Stimulated activated CD8-positive, alpha-beta memory T cell treated with anti-CD3 and anti-CD28 coated beads, Interleukin-4, amount 100 ng/mL, for 1 hour (primary cell): ENCODE measurements at regions not wholly inside any gene's neighbourhood (a gene's known extent, or its start where the extent isn't known, plus 50 kb on each side); places are given as distances from the start of the nearest gene placed in this dataset.
"Not testable (repeated sequence)": the region's sequence is repeated elsewhere in the genome, so short reads cannot be mapped to it uniquely, and the experiment has no call there.

Experiments used
- DNase-seq, 2 donors: peaks; one replicate each; pipeline ENCODE4 v3.0.0-alpha.2; 2020; ENCODE audit warnings: low read depth in 2 of 2, low spot score in 1 of 2

DNA sequence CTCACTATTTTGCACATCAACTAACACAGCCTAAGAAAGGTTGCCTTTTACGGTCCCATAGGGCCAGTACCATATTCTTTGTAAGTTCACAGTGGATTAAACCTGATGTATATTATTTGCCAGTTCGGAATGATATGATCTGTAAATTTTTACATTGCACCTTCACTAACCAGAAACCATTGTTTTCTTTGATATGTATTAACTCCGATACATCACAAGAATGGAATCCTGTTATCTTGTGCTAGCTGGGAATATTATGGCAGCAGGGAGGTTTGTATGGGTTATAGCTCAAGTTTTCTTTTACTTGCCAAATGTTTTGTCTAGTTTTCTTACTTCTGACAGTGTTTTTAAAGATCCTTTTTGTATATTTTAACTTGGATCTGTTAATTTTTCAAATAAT lies 51.4 kb upstream of the S1PR1 start:
- no peak for DNase-seq

DNA sequence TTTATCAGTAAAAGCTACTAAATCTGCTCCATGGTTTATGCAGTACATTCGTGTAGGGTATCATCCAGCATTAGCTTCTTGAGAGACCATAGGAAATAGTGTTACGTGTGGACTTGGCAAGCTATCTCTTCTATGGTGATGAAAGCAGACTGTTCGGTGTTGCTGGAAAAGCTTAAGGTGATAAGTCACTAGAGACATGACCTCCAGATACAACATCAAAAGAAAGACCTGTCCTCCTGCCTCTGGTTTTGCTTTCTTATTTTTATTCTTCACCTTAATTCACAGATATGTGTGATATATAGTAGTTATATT lies 53.5 kb upstream of the S1PR1 start:
- no peak for DNase-seq

DNA sequence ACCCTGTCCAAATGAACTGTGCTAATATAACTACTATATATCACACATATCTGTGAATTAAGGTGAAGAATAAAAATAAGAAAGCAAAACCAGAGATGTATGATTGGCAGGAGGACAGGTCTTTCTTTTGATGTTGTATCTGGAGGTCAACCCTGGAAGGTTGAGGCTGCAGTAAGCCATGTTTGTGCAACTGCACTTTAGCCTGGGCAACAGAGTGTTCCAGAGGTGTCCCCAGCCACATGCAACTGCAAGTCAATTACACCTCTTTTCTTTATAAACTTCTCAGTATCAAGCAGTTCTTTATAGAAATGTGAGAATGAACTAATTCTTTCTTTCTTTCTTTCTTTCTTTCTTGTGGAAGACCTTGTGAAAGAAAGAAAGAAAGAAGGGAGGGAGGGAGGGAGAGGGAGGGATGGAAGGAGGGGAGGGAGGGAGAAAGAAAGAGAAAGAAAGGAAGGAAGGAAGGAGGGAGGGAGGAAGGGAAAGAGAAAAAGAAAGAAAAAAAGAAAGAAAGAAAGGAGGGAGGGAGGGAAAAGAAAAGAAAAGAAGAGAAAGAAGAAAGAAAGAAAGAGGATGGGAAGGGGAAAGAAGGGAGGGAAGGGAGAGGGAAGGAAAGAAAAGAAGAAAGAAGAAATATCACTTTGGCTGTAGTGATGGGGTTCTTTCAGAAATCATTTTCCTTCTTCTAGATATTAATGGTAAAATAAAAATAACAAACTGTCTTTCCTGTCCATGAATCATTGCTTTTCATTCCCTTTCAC lies 54.0 kb upstream of the S1PR1 start:
- no peak for DNase-seq

DNA sequence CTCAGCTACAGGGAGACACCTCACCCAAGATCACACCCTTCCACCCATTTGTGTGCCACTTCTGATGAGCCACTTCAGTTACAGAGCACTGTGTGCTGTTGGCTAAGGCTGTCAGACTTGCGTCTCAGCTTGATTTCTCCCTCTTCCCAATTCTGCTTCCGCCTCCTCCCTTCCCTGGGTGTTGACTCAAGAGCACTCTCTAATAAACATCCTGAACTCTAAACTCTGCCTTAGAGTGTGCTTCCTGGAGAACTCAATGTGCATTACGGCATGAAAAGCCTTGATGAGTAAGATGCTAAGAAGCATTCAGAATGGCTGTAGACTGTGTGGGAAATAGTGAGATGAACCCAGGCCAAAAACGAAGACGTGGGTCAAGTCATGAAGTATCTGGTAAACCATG lies 54.9 kb upstream of the S1PR1 start:
- no peak for DNase-seq

DNA sequence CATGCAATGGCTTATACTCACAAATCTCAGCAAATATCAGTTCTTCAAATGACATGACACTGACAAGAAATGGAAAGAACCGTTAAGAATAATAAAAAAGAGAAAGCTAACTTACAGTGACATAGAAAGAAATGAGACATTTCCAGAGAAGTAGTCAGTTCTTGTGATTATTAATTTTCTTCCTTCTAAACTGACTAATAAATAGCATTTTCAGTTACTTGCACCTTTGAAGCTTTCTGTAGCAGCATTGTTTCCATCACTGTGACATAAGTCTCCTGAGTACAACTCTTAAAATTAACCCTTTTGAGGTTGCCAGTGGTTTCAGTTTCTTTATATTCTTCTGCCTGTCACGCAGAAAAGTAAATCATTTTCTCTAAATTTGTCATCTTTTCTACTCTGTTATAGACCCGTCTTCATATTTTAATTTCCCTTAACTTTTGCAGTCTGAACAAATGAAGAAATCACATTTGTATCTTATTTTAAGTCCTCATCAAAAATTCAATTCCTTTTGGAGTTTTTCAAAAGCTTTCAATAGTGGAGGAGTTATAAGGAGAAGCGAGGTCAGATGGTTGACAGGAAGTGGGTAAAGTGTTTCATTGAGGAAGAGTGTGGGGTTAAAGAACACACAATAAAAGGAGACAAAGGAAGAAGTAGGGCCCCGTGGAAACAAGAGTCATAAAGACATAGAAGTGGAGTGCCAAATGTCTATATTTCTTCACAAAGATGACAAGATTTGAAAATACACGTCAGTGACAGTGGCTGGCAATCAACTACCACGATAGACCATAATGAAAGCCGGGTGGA lies 57.9 kb upstream of the S1PR1 start:
- DNase-seq = no peak

DNA sequence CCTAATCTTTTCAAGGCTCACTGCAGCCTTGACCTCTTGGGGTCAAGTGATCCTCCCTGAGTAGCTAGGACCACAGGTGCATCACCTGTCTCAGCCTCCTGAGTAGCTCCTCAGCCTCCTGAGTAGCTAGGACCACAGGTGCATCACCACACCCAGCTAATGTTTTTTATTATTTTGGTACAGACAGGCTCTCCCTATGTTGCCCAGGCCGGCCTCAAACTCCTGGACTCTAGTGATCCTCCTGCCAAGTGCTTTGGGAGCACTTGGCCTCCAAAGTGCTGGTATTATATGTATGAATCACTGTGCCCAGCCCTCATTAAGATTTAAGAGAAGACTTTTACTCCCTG lies 58.5 kb upstream of the S1PR1 start:
- DNase-seq = no peak

DNA sequence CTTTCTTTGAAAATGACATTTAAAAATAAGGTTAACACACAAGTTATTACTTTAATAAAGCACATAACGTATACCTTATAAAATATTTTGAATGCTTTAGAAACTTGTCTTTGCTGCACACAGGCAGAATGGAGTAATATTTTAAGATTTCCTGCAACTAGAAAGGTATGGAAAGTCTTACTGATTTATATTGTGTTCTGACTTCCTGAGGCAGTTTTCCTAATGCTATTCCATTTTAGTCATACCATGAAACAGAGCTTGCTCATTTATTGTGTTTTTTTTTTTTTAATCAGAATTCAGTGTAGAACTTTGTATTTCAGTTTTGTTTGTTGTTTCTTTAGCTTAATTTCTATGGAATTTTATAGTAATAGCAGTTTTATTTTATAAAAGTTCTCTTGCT lies 60.9 kb upstream of the S1PR1 start:
- no peak for DNase-seq

DNA sequence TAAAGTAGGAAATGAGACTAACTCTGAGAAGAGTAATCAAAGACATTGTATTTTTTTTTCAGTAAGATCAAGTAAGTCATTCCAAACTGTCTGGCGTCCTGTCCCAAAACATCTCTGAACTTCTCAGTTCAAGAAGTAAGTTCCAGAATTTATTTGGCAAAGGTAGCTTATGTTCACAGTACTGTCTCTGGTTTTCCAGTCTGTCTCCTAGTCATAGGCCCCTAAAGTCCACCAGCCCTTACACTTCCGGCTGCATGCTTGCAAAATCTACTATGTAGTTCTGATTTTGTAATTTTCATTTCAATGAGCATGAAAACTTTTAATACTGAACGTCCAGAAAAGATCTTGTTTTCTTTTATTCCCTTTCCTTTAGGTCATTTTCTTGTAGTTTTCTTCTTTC lies 61.4 kb upstream of the S1PR1 start:
- DNase-seq = no peak

DNA sequence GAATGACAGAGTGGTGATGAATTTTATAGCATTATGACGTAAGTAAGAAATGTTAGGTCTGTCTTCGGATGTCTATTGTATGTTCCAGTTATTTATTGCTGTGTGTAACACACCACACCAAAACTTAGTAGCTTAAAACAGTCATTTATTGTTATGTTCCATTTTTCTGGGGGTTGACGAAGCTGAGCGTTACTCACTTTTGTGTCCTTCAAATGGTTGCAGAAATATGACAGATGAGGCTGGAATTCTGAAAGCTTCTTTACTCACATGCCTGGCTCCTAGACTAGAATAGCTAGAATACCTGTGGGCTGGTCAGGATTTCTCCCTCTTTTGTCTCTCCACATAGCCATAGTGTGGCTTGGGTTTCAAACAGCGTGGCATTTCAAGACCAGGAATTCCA lies 62.1 kb upstream of the S1PR1 start:
- DNase-seq = no peak

DNA sequence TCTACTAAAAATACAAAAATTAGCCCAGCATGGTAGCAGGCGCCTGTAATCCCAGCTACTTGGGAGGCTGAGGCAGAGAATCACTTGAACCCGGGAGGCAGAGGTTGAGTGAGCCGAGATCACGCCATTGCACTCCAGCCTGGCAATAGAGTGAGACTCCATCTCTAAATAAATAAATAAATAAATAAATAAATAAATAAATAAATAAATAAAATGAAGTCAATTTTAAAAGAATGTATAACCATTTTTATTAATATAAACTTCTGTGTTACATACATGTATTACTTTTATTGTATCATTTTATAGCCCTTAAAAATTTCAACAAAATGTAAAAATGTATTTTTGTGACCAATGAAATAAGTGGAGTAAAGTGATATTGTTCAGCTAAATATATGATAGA lies 62.5 kb upstream of the S1PR1 start:
- DNase-seq = not testable (repeated sequence)

DNA sequence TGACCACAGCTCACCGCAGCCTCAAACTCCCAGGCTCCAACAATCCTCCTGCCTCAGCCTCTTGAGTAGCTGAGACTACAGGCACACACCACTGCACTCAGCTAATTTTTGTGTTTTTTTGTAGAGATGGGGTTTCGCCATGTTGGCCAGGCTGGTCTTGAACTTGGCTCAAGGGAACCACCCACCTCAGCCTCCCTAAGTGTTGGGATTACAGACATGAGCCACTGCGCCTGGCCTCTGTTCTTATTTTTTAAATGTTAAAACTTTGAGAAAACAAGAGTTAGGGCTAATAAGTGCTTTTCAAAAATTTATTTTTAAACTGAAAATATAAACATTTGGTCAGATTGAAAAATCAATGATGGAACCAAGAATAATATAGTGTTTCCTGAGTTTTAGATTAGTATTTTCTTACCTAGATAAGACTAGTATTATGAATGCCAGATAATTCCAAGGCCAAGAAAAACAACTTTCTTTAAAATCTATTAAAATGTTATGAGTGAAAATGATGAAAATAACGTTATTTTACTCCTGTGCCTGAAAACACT lies 66.2 kb upstream of the S1PR1 start:
- DNase-seq = no peak

DNA sequence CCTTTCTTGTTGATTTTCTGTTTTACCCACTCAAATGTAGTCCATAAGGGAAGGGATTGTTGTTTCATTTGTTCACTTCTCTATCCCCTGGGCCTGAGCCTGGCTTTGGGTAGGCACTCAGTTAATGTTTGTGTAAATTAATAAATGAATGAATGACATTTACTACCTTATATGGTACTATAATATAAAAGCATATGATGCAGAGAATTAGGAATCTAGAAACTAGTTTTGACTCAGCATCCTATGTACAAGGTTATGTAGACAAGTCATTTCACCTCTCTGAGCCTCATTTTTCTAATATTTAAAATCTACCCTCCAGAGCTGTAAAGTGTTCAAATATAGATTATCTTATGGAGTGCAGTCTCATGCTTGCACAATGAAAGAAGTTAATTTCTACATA lies 68.9 kb upstream of the S1PR1 start:
- DNase-seq = no peak

DNA sequence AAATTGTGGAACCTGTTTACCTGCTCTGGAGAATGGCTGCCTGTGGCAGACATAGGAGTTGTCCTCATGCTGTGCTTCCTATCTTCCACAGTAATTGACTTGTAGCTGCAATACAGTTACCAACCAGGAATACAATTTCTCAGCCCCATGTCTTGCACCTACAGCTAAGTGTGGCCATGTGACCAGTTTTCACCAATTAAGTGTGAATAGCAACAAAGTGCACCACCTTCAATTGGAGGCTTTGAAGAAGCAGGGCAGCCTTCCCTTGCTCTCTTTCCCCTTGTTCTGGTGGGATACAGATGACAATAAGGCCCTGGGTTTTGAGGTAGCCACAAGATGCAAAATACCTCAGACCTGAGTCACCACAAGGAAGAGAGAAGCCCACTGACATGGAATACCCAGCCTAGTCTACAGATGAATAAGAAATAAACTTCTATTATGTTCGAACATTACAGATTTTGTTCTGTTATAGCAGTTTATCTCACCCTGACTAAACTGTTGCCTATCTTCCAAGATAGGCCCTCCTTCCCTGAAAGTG lies 70.2 kb upstream of the S1PR1 start:
- DNase-seq = no peak

DNA sequence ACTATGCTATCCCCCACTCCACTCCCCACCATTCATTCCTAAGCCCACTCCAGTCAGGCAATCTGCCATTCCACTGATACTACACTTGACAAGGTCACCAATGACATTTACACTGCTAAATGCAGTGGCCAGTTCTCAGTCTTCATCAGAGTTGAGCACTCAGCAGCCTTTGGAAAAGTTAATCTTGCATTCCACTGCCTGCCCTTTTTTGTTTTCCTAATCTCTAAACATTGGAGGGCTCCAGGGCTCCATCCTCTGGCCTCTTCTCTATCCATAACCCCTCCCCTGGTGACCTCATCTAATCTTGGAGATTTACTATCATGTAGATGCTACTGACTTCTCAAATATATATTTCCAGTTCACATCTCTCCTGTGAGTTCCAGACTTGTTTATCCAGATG lies 70.9 kb upstream of the S1PR1 start:
- no peak for DNase-seq

DNA sequence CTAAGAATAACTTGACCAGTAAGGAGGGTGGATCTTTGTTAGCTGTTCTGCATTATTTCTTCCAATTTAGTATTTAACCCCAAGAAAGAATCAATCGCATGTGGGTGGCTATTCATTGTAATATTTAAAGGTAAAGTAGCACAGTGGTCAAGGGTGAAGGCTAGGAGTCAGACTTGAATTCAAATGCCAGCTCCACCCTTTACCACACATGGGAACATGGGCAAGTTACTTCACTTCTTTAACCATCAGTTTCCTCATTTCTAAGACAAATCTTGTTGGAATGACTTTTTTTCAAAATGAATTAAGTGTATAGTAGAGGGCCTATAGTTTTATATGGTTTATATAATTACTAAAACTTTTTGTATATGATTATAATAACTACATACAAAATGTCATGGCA lies 71.3 kb upstream of the S1PR1 start:
- no peak for DNase-seq

DNA sequence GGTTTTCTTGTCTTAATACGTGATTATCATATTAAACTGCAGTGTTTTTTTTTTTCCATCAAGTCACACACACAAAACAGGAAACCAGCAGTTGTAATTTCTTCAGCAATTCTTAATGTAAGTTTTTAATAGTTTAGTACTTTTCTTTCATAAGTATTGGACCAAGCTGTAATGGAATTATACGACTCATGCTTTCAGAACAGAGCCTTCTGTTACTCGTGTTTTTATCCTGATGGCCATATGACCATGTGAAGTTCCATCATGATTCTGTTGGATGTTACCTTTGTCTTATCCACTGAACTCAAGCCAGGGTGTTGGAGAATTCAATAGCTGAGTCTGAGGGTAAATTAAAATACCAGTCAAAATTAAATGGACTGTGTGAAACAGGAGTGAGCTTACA lies 72.0 kb upstream of the S1PR1 start:
- no peak for DNase-seq

DNA sequence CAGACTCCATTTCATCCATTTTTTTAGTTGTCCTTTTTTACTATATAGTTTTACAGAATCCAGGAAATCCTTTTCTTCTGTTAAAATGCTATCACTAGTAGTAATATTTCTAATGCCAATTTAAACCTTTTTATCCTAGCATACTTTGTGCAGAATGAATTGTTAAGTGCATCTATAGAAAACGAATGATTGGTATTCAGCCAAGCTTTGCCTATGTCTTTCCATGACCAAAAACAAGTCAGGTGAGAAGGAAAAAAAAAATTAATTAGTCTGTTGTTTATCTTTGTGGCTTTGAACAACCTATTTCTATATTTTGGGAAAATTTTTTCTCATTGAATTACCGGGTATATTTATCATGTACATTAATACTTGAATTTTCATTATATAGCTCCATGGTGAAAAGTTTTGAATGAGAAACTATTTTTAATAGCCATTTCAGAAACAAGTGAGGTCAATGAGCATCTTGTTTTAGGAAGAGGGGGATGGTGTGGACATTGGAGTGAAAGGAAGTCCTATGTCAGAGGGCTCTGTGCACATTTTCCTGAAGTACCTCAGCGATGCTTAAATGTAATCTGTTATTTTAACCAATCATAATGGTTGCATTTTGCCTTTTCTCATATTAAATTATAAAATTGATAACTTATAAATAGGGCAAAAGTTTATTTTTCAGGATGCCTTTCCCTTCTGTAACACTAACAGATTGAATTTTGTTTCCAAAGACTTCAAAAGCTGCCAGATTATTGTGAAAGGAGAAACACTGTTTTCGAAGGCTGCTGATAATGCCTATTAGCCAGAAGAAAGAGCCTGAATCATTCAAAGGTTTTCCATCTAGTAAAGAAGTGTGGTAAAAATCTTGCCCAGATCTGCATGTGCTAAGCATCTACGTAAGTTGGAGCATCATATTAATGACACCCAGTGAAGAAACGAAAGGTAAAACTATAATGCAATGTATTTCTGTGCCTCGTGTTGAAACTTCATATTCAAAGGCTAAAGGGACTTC lies 73.8 kb upstream of the S1PR1 start:
- DNase-seq = no peak

DNA sequence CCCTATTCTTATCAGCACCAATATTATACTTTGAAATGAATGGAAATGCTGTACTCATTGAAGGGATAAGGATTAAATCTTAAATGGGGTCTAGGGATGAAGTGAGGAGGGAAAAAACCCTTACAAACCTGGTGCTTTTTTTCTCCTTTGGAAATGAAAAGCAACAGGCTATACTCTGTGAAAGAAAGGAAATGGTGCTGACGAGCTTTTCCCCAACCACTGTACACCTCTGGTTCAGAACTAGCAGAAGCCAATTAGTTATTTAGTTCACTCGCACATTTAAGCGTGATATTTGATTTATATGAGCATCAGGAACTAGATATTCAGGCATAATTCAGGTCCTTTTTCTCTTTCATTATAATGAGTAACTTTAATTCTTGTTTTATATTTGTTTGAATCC lies 74.5 kb upstream of the S1PR1 start:
- DNase-seq = no peak

DNA sequence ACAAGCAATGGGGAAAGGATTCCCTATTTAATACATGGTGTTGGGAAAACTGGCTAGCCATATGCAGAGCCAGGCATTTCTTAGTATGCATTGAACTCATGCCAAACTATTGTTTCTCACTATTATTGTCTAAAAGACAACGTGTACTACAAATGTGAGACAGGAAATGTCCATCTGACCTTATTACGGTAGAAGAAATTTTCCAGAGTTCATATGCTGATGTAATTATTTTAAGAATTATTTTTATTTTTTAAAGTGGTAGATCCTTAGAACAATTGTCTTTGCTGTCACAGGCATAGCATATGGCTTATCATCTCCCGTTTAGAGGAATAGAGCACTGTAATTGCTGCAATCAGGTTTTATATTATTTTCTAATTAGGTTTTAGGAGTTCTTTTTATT lies 75.2 kb upstream of the S1PR1 start:
- DNase-seq = no peak

DNA sequence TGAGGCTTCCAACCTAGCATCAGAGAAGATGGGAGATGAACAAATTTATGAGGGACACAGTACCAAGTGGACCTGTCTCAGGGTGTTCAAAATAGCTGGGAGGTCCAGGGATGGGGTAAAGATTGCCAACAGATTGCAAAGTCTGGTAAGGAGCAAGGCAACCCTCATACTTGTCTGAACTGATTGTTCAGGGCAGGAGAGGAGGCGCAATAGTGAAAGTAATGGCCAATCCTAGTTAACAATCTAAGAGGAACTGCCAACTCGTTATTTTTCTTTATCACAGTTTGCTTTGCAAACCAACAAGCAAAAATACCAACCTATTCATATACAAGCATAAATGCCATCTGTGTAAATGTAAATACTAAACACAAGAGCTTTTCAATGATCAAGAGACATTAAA lies 78.4 kb upstream of the S1PR1 start:
- no peak for DNase-seq

DNA sequence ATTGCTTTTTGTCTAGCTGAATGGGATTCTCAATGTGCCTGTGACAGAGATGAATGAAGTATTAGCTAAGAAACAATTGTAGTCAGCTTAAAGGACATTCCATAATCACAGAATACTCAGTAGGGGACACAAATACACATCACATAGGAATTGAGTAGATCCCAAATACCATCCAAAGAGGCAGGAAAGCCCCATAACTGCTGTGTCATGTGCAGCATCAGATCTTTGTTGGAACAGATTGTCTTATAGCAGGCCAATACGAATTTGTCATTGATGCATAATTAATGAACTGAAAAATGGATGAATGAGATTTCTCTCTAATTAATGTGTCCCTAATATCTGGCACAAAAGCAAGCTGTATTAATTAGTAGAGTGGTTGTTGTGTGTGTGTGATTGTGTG lies 82.3 kb upstream of the S1PR1 start:
- no peak for DNase-seq
